ENCODE measurements at regions not wholly inside any gene's neighbourhood (a gene's known extent, or its start where the extent isn't known, plus 50 kb on each side); places are given as distances from the start of the nearest gene placed in this dataset.

- TF ChIP-seq CTCF (IDR thresholded peaks at IDR 0.05; ENCODE audit: insufficient read depth, low read length) = no peak
- TF ChIP-seq POLR2AphosphoS5 (IDR thresholded peaks at IDR 0.05; ENCODE audit: low read depth) = no peak
- TF ChIP-seq GABPA (IDR thresholded peaks at IDR 0.05; ENCODE audit: low read depth) = no peak
Measured at GRCh38 chr2:216781709-216782108, 78.2 kb downstream of the TNP1 start.

All from HL-60 (cell line).